HG03025 (cell line): ENCODE measurements at regions not wholly inside any gene's neighbourhood (a gene's known extent, or its start where the extent isn't known, plus 50 kb on each side); places are given as distances from the start of the nearest gene placed in this dataset.

Experiments used
- ATAC-seq: cut with Tn5 transposase; IDR thresholded peaks from one replicate; pipeline ENCODE4 v1.9.1; 2021; ENCODE audit warnings: mild to moderate bottlenecking, moderate library complexity; ENCODE audit not compliant: unreplicated experiment, low FRiP score

DNA sequence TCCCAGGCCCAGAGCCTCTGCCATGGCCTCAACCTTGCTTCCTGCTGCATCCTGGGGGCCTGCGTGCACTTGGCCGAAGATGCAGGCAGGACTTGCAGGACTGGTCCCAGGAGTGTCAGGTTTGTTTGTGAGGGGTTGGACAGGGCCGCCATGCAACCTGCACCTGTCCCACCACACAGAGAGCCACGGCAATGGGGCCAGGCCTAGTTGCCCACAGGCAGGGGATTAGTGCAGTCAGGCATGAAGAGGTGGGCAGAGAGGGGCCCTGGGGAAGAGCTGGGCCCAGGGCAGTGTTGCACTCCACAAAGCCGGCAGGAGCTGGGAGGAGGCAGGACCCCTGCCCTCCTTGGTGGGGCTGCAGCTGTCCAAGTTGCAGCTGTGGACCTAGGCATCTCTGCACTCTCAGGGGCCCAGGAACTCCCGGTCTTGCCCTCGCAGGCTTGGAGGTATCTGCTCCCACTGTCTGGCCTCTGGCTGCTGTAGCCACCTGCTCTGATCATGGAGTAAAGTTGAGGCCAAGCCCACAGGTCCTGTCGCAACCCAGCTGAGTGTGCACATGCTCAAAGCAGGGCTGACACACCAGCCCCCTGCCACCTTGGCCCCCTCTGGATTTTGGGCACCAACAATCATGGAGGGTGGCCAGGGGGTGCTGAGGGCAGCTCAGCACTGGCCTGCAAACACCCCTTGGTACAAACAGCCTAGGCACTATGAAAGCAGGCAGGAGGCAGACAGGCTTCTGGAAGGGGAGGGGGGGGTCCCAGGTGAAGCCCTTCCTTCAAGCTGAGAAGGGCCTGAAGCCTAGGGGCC lies 190.4 kb upstream of the PCDH10 start:
- ATAC-seq = no peak

DNA sequence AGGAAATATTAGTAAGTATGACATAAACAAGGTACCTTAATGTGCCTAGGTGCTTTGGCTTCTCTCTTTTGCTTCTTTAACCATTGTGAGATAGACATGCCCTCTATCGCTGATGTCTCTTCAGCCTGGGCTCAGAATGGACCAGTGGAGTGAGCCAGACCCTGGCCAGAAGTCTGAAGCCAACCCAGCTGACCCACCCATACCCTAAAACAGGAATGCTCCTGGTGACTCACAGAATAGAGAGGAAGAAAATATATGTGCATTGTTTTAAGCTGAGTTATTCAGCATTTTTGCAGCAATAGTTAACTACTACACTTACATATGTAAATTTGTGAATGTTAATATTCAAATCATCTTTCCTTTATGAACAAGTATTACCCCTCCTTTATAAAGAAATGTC lies 167.5 kb upstream of the PCDH10 start:
- no peak for ATAC-seq

DNA sequence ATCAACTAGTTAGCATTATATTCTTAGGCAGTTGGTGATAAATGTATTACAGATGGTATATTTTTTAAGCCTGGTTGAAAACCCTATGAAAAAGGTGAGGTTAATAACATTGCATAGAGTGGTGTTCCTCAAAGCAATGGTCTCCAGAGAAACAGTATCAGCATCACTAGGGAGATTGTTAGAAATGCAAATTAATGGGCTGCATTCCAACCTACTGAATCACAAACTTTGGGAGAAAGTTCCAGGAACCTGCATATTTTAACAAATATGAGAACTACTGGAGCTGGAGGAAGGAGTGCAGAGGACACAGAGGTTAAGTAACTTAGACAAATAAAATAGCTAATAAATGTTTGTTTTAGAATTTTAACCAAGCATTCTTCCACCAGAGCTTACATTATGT lies 166.9 kb upstream of the PCDH10 start:
- no peak for ATAC-seq

DNA sequence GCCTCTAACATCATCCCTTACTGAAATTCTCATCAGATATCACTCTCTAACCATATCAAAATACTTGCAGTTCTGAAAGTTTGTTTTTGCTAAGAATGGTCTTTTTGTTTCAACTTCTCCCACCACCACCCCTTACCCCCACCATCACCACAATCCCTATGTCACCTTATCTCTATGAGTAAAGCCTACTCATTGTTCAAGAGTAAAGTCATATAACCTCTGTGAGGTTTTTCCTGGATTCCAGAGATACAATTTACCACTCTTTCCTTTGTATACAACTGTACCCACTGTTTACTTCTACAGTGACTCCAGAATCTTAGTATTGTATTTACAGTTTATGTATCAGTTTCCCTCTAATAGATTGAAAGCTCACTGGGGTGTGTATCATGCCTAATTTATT lies 158.0 kb upstream of the PCDH10 start:
- no peak for ATAC-seq

DNA sequence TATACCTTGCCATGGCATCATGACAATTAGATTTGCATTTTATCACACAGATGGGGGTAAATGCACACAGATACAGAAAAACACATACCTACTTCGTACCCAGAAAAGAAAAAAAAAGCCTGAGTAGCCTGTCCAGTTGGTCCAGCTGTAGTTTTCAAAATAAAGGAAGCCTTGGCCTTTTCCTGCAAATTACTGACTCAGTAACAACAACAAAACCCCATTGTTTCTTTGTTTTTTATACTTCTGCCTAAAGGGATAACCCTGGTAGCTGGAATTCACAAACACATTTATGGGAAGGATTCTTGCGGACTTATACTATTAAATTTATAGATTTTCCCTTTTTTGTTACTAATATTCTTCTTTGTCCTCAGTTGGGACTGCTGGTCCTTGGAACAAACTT lies 156.4 kb upstream of the PCDH10 start:
- ATAC-seq = no peak

DNA sequence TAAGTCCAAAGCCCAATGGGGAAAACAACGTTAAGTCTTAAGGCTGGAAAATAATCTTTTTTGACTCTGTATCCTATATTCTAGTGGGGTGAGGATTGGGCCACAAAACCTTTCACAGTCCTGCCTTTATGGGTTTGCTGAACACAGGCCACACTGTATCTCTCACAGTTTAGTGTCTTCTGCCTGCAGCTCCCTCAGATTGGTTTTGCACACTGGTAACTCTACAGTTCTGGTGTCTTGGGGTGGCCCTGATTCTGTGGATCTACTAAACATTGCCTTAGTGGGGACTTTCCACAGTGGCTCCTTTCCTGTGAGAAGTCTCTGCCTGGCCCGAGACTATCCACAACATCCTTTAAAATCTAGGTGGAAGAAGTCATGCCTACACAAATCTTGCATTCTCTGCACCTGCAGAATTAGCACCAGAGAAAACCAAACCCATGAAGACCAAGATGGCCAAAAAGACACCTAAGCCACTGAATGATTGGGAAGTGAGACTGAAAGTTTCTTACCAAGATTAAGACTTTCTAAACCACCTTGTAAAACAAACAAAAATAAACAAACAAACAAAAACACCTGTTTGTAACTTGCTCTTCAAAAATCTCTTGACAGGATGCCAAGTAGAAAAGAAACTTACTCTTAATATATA lies 150.4 kb upstream of the PCDH10 start:
- ATAC-seq = peak; percentile 70

DNA sequence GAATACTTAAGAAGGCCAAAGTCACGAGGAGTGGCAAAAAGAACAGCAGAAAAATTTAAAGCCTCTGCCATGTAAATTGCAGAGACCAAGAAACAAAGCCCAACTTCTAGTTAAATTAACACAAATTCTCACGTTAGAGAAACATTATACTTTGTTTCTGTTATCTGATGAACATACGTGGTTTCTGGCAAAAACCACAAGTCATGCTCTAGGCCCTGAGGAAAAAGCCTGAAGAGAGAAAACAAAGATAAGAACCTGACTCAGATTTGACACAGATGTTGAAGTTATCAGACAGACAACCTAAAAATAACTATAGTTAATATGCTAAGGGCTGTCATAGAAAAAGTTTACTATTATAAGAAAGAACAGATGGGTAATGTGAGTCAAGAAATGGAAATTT lies 149.1 kb upstream of the PCDH10 start:
- ATAC-seq = peak; percentile 76

DNA sequence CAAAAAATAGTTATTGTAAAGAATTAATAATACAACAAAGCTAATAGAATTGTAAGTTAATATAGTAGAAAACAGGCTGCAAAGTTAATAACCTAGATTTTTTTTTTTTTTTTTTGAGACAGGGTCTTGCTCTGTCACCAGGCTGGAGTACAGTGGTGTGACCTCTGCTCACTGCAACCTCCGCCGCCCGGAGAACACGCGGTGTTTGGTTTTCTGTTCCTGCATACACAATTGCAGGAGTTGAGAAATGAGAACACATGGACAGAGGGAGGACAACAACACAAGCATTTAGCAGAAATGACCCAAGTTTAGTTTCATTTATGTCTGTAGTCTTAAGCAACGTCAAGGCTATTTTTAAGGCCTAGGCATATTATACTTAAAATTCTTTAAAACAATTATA lies 145.9 kb upstream of the PCDH10 start:
- no peak for ATAC-seq

DNA sequence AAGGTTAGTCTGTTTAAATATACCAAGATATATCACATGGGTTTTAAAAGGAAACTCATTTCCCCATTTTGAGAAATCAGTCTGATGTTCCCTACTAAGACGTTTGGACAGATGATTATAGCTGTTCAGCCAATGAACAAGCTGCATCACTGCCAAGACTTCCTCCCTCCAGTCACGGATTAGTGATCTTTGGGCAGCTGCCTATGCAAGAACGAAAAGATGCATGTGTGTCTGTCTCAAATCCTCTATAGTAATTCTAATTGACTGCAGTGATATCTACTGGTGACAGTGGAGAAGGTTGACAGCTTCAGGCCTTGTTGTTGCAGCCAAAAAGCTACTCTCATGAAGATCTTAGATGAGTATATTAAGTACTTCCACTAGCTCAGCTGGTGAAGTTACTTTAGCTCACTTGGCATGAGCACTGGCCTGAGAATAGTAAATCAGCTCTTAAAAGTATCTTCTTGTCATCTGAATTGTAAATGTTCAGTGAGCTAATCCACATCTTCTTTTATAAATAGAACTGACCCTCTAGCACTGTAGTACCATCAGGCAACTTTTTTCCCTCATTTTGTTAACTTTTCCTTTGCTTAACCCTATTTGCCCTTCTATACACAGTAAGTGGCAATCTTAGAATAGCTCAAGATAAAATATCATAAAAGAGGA lies 134.5 kb upstream of the PCDH10 start:
- ATAC-seq = no peak

DNA sequence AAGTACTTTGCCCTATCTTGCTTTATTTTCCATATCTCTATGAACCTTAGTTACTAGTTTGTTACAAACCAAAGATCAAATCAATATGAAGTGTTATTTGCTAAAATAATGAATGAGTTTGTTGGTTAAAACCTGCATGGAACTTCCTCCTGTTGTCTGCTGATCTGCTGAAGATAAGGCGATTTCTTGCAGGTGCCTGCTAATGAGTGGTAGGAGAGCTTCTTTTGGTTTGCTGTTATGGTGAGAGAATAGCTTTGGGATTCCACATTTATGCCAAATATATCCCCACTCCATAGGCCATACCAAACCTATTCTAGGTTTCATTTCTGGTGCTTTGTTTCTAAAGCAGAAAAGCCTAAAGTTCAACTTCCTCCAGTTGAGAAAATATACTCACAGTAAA lies 103.8 kb upstream of the PCDH10 start:
- no peak for ATAC-seq

DNA sequence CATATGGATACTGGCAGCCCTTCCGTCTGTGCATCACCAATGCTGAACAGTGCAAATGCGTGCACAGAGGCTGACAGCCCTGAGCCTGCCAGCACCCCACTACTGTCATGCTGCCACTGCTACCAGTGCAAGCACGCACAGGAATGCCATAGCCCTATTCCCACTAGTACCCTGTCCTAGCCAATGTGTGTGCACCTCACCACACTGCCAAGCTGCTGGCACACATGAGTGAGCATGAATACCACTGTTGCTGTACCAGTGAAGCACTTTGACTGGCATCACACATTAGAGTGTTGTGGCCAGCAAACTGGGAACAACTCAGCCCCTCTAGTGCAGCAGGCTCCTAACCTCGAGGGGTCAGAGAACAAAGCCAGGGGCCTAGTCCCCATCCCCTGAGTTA lies 102.9 kb upstream of the PCDH10 start:
- no peak for ATAC-seq

DNA sequence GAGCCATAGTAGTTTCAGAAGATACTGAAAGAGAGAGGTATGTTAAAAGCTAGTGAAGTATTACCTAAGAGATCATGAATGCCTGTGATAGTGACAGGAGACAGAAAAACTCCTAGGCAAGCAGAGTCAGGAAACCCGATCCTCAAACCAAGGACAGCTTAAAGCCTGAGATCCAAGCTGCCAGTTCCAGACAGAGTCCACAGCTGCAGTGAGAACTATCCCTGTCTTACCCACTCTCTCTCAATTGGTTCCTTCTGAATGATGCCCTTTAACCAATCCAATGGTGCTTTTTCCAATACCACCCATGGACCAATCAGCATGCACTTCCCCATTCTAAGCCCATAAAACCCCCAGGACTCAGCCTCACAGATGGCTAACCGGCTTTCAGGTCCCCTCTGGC lies 90.4 kb upstream of the PCDH10 start:
- no peak for ATAC-seq

DNA sequence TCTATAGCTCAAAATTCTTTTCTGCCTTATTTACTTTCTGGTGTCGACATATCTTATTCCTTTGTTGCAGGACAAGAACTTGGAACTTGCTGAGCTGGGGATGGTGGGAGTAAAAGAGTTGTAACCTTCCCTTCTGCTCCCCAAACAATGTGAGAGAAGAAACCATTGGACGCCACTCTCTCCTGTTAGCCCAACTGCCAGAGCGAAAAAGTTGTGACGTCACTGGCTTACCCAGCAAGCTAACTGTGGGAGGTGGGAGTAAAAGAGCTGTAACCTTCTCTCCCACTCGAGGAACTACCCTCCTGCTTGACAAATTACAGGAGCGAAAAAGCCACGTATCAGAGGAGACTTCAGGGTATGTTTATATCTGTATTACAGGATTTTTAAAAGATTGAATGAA lies 90.0 kb upstream of the PCDH10 start:
- ATAC-seq = no peak

DNA sequence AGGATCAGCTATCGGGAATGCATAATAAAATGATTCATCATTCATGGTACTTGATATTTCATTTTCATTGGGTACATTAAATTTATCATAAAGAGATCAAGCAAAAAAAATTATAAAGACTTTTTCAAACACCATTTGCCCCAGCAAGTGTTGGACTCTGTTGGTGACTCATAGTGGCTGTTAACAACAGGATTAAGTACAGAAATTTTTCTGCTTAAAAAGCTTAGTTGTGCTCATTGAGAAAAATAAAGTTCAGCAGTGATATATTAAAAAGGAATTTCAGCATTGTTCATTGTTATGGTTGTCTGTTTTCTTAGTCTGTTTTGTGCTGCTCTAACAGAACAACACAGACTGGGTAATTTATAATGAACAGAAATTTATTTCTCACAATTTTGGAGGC lies 86.2 kb upstream of the PCDH10 start:
- ATAC-seq = no peak

DNA sequence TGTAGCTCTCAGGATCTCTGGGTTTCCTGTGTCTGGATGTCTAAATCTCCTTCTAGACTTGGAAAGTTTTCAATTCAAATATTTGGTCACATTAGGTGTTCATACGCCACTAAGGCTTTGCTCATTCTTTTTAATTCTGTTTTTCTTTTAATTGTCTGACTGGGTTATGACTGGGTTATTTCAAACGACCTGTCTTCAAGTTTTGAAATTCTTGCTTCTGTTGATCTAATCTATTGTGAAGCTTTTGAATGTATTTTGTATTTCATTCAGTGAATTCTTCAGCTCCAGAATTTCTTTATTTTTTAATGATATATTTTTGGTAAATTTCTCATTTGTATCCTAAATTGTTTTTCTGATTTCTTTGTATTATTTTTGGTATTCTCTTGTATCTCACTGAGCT lies 81.0 kb upstream of the PCDH10 start:
- ATAC-seq = no peak

DNA sequence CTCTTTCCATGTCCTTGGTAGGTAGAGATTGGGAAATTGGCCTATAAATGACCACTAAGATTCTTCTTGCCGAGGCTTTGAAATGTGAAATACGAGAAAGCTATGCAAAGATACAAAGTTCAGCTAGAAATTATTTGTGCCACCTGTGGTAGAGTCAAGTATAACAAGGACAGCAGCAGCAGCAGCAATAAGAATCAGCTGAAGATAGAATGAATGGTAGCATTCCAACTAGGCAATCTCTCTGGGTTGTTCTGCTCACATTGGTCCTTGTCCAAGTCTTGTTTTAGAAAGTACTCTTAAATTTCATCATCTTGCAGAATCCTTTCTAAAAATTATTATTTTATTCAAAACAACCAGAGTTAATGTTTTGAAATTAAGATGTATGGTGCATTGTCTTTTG lies 67.8 kb upstream of the PCDH10 start:
- no peak for ATAC-seq

DNA sequence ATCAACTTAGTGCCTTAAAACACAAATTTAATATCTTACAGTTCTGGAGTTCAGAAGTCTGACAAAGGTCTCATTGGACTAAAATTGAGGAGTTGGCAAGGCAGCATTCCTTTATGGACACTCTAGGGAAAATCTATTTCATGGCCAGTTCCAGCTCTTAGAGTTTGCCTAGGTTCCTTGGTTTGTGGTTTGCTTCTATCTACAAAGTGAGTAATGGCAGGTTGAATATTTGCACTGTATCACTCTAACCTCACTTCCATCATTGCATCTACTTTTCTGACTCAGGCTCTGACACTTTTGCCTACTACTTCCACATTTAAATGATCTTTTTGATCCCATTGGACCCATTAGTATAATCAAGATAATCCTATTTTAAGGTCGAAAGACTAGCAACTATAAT lies 64.7 kb upstream of the PCDH10 start:
- no peak for ATAC-seq

DNA sequence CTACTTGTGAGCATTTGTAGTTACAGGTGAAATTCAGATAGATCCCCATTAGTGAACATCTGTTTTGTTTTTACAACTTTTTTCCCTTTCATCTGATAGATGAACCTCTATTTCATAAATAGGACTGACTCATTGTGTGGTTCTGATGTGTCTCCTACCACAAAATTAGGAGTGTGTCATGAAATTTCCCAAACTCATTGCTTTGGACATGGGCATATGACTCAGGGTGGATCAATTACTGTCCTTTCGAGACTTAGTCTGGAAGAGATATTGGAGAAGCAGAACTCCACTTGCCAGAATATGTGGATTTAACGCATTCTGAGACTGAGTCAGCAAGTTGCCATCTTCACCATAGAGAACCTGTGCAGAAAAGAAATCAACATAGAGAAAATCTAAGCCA lies 53.5 kb upstream of the PCDH10 start:
- ATAC-seq = no peak

DNA sequence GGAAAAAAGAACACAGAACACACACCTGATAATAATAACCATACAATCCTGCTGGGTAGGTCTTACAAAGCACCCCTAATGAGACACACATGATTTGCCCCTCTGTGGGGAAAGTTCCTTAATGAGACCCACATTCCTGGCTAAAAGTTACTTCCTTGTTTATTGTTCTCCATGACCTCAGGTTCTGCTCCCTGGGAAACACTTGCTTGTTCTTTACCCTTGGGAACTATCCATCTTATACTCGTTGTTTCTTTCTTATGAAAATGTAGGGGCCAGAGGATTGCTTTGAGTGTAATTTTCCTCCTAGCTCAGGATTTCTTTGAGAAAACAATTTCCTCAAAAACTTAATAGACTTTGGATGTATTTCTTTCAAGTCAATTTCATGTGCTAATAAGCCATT lies 52.1 kb upstream of the PCDH10 start:
- ATAC-seq = no peak
